ENCODE measurements at regions not wholly inside any gene's neighbourhood (a gene's known extent, or its start where the extent isn't known, plus 50 kb on each side); places are given as distances from the start of the nearest gene placed in this dataset.

- in situ Hi-C loops (cut with HindIII; ENCODE audit: low sequenced_read_pairs), result loop anchor here (5.0 kb wide), 1 partner anchor 63 kb away; no protein-coding TSS in a partner anchor
These were observed 125.5 kb upstream of the HNRNPU start for GRCh38 chr1:244989813-244990212.

DNA sequence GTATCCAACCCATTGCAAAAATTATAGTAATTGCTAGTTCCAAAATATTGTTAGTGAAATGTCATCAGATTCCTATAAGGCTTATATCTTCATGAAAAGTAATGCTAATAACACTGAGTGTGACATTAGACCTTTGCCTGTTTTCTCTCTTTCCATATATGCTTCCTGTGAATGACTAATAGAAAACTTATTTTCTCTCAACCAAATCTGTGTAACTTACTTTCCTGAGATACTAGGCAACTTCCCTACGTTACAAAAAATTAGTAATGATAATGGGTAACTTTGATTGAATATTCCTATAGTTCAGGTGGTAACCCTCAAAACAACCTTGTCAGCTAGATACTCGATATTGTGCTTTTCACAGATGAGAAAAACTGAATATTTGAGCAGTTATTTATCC is 124.2 kb upstream of the HNRNPU start:
- in situ Hi-C loops (cut with HindIII; ENCODE audit: low sequenced_read_pairs), result no loop called here

DNA sequence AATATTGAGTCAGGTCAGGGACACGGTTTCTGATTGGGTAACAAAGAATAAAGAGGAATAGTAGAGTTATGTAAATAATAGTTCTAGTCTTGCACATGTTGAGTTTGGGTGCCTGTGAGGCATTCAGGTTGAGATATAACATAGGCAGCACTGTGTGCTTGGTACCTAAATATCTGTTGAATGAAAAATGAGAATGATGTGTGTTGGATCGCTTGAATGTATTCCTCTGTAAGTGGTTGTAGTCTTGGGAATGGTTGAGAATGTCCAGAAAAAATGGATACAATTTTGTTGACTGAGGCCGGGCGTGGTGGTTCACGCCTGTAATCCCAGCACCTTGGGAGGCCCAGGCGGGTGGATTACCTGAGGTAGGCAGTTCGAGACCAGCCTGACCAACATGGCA is 116.3 kb upstream of the HNRNPU start:
- in situ Hi-C loops (cut with HindIII; ENCODE audit: low sequenced_read_pairs), result no loop called here

DNA sequence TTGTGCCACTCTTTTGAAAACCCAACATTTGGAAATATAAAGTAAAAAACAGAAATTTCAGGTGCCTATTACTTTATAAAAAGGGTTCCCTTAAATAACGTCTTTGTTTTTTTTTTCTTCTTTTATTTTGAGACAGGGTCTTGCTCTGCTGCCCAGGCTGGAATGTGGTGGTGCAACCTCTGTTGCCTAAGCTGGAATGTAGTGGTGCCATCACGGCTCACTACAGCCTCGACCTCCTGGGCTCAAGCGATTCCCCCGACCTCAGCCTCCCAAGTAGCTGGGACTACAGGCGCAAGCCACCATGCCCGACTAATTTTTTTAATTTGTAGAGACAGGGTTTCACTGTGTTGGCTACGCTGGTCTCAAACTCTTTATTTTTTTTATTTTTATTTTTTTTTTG is 110.2 kb upstream of the HNRNPU start:
- in situ Hi-C loops (cut with HindIII; ENCODE audit: low sequenced_read_pairs), result no loop called here

DNA sequence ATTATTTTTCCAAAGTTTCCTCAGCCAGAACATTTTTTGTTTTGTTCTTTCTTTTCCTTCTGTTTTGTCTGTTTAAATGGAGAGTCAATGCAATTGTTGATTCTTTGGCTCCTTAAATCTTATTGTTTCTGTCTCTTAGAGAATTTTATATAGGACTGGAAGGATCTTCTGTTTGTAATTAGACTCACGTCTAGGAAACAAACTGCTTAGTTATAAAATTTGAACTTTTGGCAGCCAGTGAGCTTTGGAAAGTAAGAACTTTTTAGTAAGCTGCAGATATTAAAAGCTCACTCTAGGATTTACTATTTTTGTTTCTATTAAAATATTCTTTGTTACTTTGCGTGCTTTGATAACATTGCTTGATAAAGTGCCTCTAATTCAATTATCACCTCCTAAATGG is 109.8 kb upstream of the HNRNPU start:
- in situ Hi-C loops (cut with HindIII; ENCODE audit: low sequenced_read_pairs), result no loop called here

DNA sequence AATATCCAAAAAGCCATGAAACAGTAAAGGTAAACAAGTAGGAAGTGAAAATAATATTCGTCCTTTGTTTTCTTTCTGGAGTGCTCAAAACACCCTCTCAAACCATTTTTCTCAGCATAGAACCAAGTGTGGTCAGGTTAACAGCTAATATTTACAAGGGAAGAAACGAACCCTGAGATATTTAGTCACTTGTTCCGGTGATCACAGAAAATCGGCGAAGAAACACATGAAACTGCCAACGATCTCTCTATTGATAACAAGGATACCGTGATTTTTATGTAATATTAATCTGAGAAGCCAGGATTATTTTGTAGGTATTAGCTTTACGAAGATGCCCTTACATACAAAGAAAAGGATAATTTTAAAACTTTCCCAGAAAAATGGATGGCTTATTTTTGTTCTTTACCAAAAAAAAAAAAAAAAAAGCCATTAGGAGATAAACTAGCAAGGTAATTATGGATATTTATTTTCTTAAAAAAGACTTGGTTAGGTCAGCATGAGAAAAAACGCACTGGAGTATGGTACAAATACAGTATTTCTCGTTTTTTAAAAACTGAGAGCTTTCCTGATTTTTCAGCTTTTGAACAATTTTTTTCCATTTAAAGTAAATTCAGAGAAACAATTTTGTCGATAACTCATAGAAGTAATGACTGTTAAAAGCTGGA is 107.3 kb upstream of the HNRNPU start:
- in situ Hi-C loops (cut with HindIII; ENCODE audit: low sequenced_read_pairs), result no loop called here

GRCh38 chr1:244970744-244971551 is 106.6 kb upstream of the HNRNPU start:
- in situ Hi-C loops (cut with HindIII; ENCODE audit: low sequenced_read_pairs), result no loop called here

GRCh38 chr1:244970236-244970743 is 105.9 kb upstream of the HNRNPU start:
- in situ Hi-C loops (cut with HindIII; ENCODE audit: low sequenced_read_pairs), result no loop called here

DNA sequence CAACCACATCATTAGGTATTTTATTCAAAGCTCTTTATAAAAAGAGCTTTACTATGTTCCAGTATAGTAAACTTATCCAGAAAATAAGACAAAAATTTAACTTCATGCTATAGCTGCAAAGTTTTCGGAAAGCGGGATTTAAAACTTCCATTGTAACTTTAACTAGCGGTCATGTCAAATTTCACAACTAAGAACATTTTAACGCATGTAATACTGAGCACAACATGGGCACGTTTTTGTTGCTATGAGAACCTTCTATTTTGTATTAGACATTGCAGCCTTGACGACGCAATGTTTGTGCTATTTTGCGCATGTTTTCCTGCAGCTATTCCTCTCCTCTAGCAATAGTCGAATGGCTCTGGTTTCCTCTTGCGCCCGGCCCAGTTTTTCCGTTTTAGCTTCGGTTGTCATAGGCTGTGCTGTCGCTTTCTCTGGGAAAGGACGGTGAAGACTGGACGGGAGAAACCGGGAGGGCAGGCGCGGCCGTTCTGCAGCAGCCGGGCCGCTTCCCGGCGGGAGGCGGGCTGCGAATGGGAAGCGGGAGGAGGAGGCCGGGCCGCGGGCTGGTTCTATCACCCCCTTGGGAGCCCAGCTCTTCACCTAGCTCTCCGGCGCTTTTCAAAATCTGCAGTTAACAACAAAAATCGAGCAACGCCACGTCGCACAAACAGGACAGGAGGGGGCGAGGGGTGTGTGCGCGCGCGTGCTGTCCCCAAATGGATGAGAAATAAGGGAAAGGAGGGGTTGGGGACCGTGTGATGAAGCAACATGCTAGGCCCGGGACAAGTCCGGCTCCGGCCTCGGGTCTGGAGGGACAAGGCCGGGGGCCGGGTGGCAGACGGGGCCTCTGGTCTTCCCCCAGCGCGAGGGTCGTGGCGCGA is 105.3 kb upstream of the HNRNPU start:
- in situ Hi-C loops (cut with HindIII; ENCODE audit: low sequenced_read_pairs), result no loop called here

- in situ Hi-C loops (cut with HindIII; ENCODE audit: low sequenced_read_pairs), result no loop called here
These were observed 104.5 kb upstream of the HNRNPU start for GRCh38 chr1:244968881-244969280.

GRCh38 chr1:244968471-244968871 is 104.1 kb upstream of the HNRNPU start:
- in situ Hi-C loops (cut with HindIII; ENCODE audit: low sequenced_read_pairs), result no loop called here

DNA sequence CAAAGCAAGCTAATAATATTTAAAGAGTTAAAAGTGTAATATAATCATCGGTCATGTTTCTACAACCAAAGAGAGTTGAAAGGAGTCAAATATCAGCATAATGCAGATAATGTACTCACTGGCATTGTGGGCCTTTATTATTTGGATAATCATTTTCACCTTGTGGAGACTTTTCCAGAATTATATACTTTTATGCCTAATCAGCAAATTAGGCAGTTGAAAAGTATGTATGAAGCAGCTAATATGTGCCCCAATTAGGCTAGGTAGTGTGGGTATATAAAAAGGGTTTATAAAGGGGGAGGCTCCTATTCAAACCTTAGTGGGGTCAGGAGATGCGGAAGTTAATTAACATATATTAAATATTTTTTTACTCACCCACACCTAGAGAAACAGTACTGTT is 102.8 kb upstream of the HNRNPU start:
- in situ Hi-C loops (cut with HindIII; ENCODE audit: low sequenced_read_pairs), result no loop called here

DNA sequence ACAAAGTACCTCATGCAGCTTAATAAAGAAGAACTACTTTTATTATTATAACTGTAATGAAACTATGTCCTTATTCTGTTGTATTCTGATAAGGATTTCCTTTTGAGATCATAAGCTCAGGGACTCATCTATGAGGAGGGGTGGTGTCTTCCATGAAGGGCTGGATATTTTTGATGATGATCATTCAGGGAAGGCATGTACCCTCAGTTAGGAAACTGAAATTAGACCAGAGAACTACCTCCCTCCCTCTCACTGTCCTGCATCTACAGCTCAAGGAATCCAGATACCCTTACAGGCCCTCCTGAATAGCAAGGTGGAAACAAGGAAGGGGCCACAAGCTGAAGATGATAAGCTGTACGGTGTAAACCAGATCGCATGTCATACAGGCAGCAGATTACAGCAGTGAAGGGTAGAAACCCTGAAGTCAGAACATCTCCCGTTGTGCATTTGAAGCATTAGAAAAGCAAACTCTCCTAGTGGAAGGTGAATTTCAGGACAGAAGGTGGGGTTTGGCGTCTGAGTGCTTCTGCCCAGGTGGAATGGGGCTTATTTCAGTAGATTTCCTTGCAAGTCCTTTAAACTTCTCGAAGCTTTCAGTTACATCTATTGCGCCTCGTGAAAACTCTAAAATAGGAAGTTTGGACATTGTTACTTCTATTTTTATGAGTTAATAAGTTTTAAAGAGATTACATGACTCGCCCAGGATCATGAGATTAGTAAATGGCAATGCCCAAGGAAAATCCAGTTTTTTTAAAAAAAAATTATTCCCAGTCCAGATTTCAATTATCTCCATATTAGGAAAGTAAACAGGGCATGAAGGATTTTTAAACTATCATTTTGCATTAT is 101.1 kb upstream of the HNRNPU start:
- in situ Hi-C loops (cut with HindIII; ENCODE audit: low sequenced_read_pairs), result no loop called here

- in situ Hi-C loops (cut with HindIII; ENCODE audit: low sequenced_read_pairs), result no loop called here
These were observed 100.0 kb upstream of the HNRNPU start for GRCh38 chr1:244964112-244964971.

DNA sequence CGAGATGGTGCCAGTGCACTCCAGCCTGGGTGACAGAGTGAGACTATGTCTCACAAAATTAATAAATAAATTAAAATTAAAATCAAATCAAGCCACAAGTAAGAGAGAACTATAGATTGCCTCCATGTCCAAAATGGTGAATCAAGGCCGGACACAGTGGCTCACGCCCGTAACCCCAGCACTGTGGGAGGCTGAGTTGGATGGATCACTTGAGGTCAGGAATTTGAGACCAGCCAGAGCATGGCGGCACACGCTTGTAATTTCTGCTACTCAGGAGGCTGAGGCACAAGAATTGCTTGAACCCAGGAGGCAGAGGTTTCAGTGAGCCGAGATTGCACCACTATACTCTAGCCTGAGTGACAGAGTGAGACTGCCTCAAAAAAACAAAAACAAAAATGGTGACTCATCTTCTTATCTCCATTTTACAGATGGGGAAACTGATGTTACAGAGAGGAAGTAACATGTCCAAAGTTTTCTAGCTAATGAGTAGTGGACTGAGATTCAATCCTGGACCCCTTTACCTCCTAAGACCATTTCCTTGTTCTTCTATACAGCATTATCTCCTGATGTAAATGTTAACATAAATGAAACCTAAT is 99.0 kb upstream of the HNRNPU start:
- in situ Hi-C loops (cut with HindIII; ENCODE audit: low sequenced_read_pairs), result no loop called here

- in situ Hi-C loops (cut with HindIII; ENCODE audit: low sequenced_read_pairs), result no loop called here
These were observed 97.8 kb upstream of the HNRNPU start for GRCh38 chr1:244962130-244962529.

GRCh38 chr1:244960904-244961303 is 96.6 kb upstream of the HNRNPU start:
- in situ Hi-C loops (cut with HindIII; ENCODE audit: low sequenced_read_pairs), result no loop called here

- in situ Hi-C loops (cut with HindIII; ENCODE audit: low sequenced_read_pairs), result no loop called here
These were observed 94.2 kb upstream of the HNRNPU start for GRCh38 chr1:244958593-244958992.

- in situ Hi-C loops (cut with HindIII; ENCODE audit: low sequenced_read_pairs), result no loop called here
These were observed 93.2 kb upstream of the HNRNPU start for GRCh38 chr1:244957525-244957924.
